ENCODE measurements at regions not wholly inside any gene's neighbourhood (a gene's known extent, or its start where the extent isn't known, plus 50 kb on each side); places are given as distances from the start of the nearest gene placed in this dataset.

DNA sequence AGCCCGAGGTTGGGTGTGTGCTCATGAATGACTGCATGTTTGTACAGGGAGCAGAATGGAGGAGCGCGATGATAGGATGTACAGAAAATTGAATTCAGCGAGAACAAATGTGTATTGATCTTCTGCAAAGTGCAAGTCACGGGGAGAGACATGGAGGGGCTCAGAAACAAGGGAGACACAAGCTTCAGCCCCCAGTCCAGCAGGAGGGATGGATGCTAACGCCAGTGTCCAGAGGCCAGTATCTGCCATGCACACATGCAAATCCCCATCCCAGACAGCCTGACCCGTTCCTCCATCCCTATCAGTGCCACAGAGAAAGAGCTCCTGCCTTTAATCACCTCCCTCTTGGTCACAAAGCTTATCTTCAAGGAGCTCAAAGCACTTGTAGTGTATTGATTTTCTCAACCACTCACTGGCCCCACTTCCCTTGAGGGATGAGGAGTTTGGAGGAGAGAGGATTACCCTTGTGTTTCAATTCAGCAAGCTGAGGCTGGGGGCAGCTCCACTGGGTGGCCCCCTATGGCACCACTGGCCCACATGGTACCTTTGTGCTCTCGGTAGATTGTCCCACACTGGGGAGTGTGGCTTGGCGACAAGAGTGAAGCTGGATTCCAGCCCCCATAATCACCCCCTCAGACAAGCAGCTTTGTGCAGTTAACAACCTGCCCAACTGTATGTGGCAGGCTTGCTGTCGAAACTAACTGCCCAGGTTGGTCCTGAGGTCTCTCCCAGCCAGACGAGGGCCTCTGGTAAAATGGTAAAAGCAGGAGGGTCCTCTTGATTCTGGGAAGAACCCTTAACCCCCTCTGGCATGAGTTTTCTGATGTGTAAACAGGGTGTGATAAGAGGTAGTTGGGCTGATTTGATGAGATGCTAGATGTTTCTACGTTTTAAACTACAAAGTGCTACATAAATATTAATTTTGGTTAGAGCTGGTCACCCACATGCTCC, 151.6 kb upstream of the UNC5B start:
- TF ChIP-seq CTCF (conservative IDR thresholded peaks at IDR 0.05): no peak
- H3K27ac ChIP-seq: no peak overlapping the region

GRCh38 chr10:71061472-71061871, 150.9 kb upstream of the UNC5B start:
- TF ChIP-seq CTCF (conservative IDR thresholded peaks at IDR 0.05): no peak
- no peak overlapping the region for H3K27ac ChIP-seq

DNA sequence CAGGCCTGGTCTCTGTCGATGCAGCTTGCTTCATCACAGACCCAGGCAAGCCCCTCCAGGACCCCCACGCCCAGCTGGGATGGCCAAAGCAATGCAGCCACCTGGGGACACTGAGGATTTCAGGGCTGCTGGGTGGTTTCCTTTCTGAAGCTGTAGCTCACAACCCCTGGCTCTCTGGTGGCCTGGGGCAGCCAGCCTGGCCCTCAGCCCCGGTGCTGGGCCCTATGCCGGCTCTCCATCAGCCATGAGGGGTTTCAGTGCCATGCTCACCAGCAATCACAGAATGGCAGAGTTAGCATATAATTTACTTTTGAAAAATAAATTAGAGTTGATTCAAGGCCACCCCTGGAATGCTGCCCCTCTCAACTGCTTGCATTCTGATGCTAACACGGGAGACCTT, 150.2 kb upstream of the UNC5B start:
- H3K27ac ChIP-seq: no peak overlapping the region
- no peak for TF ChIP-seq CTCF (conservative IDR thresholded peaks at IDR 0.05)

DNA sequence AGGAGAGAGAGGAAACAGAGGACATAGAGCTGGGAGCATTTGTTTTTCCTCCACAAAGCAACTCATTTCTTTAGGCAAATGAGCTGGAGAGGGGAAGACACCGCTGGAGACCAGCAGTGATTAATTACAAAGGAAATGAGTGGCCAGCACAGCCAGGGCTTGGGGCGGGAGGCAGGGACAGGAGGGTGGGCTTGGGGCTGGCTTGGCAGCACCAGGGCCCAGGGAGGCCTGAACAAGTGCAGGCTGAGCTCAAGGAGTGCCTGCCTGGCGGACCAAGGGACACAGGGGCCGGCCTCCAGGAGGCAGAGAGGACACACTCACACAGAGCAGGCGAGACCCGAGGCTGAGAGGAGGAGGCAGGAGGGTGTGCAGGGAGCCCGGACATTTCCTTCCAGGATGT, 149.0 kb upstream of the UNC5B start:
- no peak for TF ChIP-seq CTCF (conservative IDR thresholded peaks at IDR 0.05)
- no peak overlapping the region for H3K27ac ChIP-seq

- no peak overlapping the region for H3K27ac ChIP-seq
- TF ChIP-seq CTCF (conservative IDR thresholded peaks at IDR 0.05): no peak
Measured at GRCh38 chr10:71064413-71065118, 147.8 kb upstream of the UNC5B start.

- no peak overlapping the region for H3K27ac ChIP-seq
- TF ChIP-seq CTCF (conservative IDR thresholded peaks at IDR 0.05): no peak
Measured at GRCh38 chr10:71065659-71066058, 146.7 kb upstream of the UNC5B start.

DNA sequence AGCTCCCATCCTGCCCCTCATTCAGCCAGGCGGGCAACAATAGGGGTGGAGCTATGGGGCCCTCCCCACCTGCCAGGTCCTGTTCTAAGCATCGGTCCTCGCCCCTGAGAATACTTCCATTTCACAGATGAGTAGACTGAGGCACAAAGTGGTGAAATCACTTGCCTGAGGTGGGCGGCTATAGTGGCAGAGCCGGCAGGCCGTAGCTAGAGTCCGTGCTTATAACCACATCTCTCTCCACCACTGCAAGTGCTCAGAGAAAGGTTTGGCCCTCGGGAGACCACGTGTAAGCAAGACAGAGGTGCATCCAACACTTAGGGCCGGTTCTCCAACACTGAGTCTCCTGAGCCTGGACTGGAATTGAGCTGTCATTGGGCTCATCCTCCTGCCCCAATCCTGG, 145.8 kb upstream of the UNC5B start:
- no peak for TF ChIP-seq CTCF (conservative IDR thresholded peaks at IDR 0.05)
- H3K27ac ChIP-seq: no peak overlapping the region
